ENCODE measurements at regions not wholly inside any gene's neighbourhood (a gene's known extent, or its start where the extent isn't known, plus 50 kb on each side); places are given as distances from the start of the nearest gene placed in this dataset.

- DNase-seq = peak in 36 of 56 donors; percentile 1 to 60 (median 18)
These were observed 64.4 kb upstream of the BARHL2 start for GRCh38 chr1:90781534-90781933.

- no peak for DNase-seq
These were observed 63.9 kb upstream of the BARHL2 start for GRCh38 chr1:90780981-90781380.

- no peak for DNase-seq
These were observed 62.5 kb upstream of the BARHL2 start for GRCh38 chr1:90779573-90779972.

GRCh38 chr1:90778486-90778885, 61.4 kb upstream of the BARHL2 start:
- no peak for DNase-seq

- DNase-seq = no peak
These were observed 56.7 kb upstream of the BARHL2 start for GRCh38 chr1:90773812-90774211.

- DNase-seq = no peak
These were observed 51.7 kb upstream of the BARHL2 start for GRCh38 chr1:90768826-90769225.

GRCh38 chr1:90768098-90768497, 51.0 kb upstream of the BARHL2 start:
- DNase-seq = no peak

Data from nucleus accumbens (tissue), 56 donors.